Stomach (tissue), 8 donors: ENCODE measurements at regions not wholly inside any gene's neighbourhood (a gene's known extent, or its start where the extent isn't known, plus 50 kb on each side); places are given as distances from the start of the nearest gene placed in this dataset.

Experiments
- DNase-seq, 2 donors: peaks; one replicate each; pipeline versions ENCODE4 v3.0.0 to v3.0.0-alpha.2; 2013 to 2019
- H3K27ac ChIP-seq, 5 donors: fragments of 200-600 bp in 4 of 5; sonication (generic) in 4 of 5; one replicate each; pipeline ENCODE4 v1.5.1; 2013 to 2019; ENCODE audit warnings: mild to moderate bottlenecking in 1 of 5, moderate library complexity in 1 of 5
- H3K27me3 ChIP-seq, 3 donors: fragments of 200-600 bp; sonication (generic); one replicate each; pipeline ENCODE4 v1.5.1; 2017 to 2019; ENCODE audit warnings: mixed run types in 1 of 3
- H3K36me3 ChIP-seq, 4 donors: fragments of 200-600 bp; sonication (generic); 1 replicate in 3 of 4; 2 replicates in 1 of 4; pipeline ENCODE4 v1.5.1; 2016 to 2019
- H3K4me1 ChIP-seq, 4 donors: fragments of 200-600 bp; sonication (generic); one replicate each; pipeline ENCODE4 v1.5.1; 2016 to 2019
- H3K4me3 ChIP-seq, 4 donors: fragments of 200-600 bp; sonication (generic) in 3 of 4; one replicate each; pipeline ENCODE4 v1.5.1; 2016 to 2019; ENCODE audit warnings: mild to moderate bottlenecking in 1 of 4
- H3K9me3 ChIP-seq, 4 donors: fragments of 200-600 bp; sonication (generic); one replicate each; pipeline ENCODE4 v1.5.1; 2016 to 2019
- CTCF ChIP-seq, 7 experiments: fragments of 450-650 bp in 4 of 7; fragments of 200-600 bp in 3 of 7; sonication (generic) in 3 of 7; IDR thresholded peaks; one replicate each; pipeline ENCODE4 v1.5.1; 2016 to 2019; ENCODE audit warnings: antibody characterized with exemption in 7 of 7, control low read depth in 2 of 7, mild to moderate bottlenecking in 1 of 7
- EP300 ChIP-seq: sonication (generic); formaldehyde crosslinking; IDR thresholded peaks from one replicate; pipeline ENCODE4 v1.6.1; 2017; ENCODE audit warnings: antibody characterized with exemption
- POLR2A ChIP-seq, 4 donors: fragments of 450-650 bp; IDR thresholded peaks; one replicate each; pipeline ENCODE4 v1.6.1; 2016; ENCODE audit warnings: antibody characterized with exemption in 4 of 4, control low read depth in 2 of 4, mild to moderate bottlenecking in 1 of 4, moderate library complexity in 1 of 4
- POLR2AphosphoS5 ChIP-seq, 3 donors: sonication (generic); formaldehyde crosslinking; IDR thresholded peaks; one replicate each; pipeline ENCODE4 v1.6.1; 2016; ENCODE audit warnings: antibody characterized with exemption in 3 of 3
- WGBS, 5 donors: extraction: QIAGEN DNeasy Blood & Tissue Kit in 3 of 5; methylation state at CpG; one replicate each; pipeline versions ENCODE4 v1.1.5 to v1.1.7; 2013 to 2018; 5-methylcytosine and 5-hydroxymethylcytosine counted together
- intact Hi-C: fragments of 100-400 bp; cut with DNase I; formaldehyde crosslinking; loops from one replicate; pipeline ENCODE4 v1.15.1; 2023; ENCODE audit warnings: low total_unique reads
- donor health status: healthy with polysubstance abuse.
- donor health status: Bipolar disorder and iron deficiency.
- donor health status: healthy.

- Histone ChIP-seq H3K36me3 (no peaks in the 10 kb centered on the region), H3K9me3 (no peaks in the 10 kb centered on the region), H3K4me1 (peaks cover 16 to 57% (median 49%) of the 10 kb centered on the region in 4 donors), H3K27ac (peak overlapping the region in 4 of 5 donors; percentile 22 to 84 (median 64)), H3K4me3 (no peak overlapping the region), H3K27me3 (no peaks in the 10 kb centered on the region)
- TF ChIP-seq CTCF (IDR thresholded peaks at IDR 0.05) = no peak
- no peak for TF ChIP-seq POLR2AphosphoS5 (IDR thresholded peaks at IDR 0.05)
- intact Hi-C loops = no loop called here
- DNase-seq = no peak
- 66 to 80% (median 73%) methylated on average over 9 of the region's 9 CpGs for WGBS, 5 donors
These were observed 366.7 kb upstream of the PROK2 start for GRCh38 chr3:72151465-72152238.

GRCh38 chr3:72150634-72151412, 365.9 kb upstream of the PROK2 start:
- Histone ChIP-seq H3K9me3 (no peaks in the 10 kb centered on the region), H3K4me1 (peaks cover 16 to 52% (median 46%) of the 10 kb centered on the region in 4 donors), H3K36me3 (no peaks in the 10 kb centered on the region), H3K27me3 (no peaks in the 10 kb centered on the region), H3K27ac (peak overlapping the region; percentile 22 to 84 (median 49)), H3K4me3 (no peak overlapping the region)
- 43 to 57% (median 45%) methylated on average over 6 of the region's 6 CpGs for WGBS, 5 donors
- intact Hi-C loops = no loop called here
- TF ChIP-seq CTCF (IDR thresholded peaks at IDR 0.05) = no peak
- no peak for TF ChIP-seq POLR2A (IDR thresholded peaks at IDR 0.05)
- peak in 1 of 3 donors; percentile 52 for TF ChIP-seq POLR2AphosphoS5 (IDR thresholded peaks at IDR 0.05)
- TF ChIP-seq EP300 = no peak
- DNase-seq = peak; percentile 45 to 87

GRCh38 chr3:72149645-72150300, 364.8 kb upstream of the PROK2 start:
- no peaks in the 10 kb centered on the region for H3K27me3 ChIP-seq
- H3K27ac ChIP-seq = no peak overlapping the region
- no peak overlapping the region for H3K4me3 ChIP-seq
- no peaks in the 10 kb centered on the region for H3K9me3 ChIP-seq
- H3K36me3 ChIP-seq = no peaks in the 10 kb centered on the region
- intact Hi-C loops = no loop called here
- TF ChIP-seq EP300 (no peak), POLR2A (IDR thresholded peaks at IDR 0.05) (no peak), POLR2AphosphoS5 (IDR thresholded peaks at IDR 0.05) (no peak), CTCF (IDR thresholded peaks at IDR 0.05) (no peak)
- H3K4me1 ChIP-seq = peaks cover 16 to 50% (median 36%) of the 10 kb centered on the region in 4 donors
- WGBS, 5 donors = 82 to 91% (median 90%) methylated on average over 8 of the region's 8 CpGs
- no peak for DNase-seq

GRCh38 chr3:72147600-72147999, 362.7 kb upstream of the PROK2 start:
- Histone ChIP-seq H3K9me3 (no peaks in the 10 kb centered on the region), H3K4me3 (no peak overlapping the region), H3K27me3 (no peaks in the 10 kb centered on the region), H3K4me1 (peaks cover 14 to 37% (median 22%) of the 10 kb centered on the region in 4 donors), H3K36me3 (no peaks in the 10 kb centered on the region), H3K27ac (no peak overlapping the region)
- intact Hi-C loops = no loop called here
- TF ChIP-seq CTCF (IDR thresholded peaks at IDR 0.05) = no peak
- no peak for TF ChIP-seq POLR2AphosphoS5 (IDR thresholded peaks at IDR 0.05)
- no peak for TF ChIP-seq EP300
- TF ChIP-seq POLR2A (IDR thresholded peaks at IDR 0.05) = no peak
- WGBS, 5 donors = 91 to 100% (median 96%) methylated on average over 2 to 3 of the region's 3 CpGs
- no peak for DNase-seq
